HG03097 (cell line): ENCODE measurements at regions not wholly inside any gene's neighbourhood (a gene's known extent, or its start where the extent isn't known, plus 50 kb on each side); places are given as distances from the start of the nearest gene placed in this dataset.
"Not testable (repeated sequence)": the region's sequence is repeated elsewhere in the genome, so short reads cannot be mapped to it uniquely, and the experiment has no call there.

Experiments used
- ATAC-seq: cut with Tn5 transposase; IDR thresholded peaks from one replicate; pipeline ENCODE4 v1.9.1; 2021; ENCODE audit not compliant: unreplicated experiment, low FRiP score

GRCh38 chr16:22705799-22706198, 108.2 kb upstream of the HS3ST2 start:
- ATAC-seq = no peak

GRCh38 chr16:22710326-22710725, 103.6 kb upstream of the HS3ST2 start:
- ATAC-seq = no peak

GRCh38 chr16:22711847-22712246, 102.1 kb upstream of the HS3ST2 start:
- no peak for ATAC-seq

DNA sequence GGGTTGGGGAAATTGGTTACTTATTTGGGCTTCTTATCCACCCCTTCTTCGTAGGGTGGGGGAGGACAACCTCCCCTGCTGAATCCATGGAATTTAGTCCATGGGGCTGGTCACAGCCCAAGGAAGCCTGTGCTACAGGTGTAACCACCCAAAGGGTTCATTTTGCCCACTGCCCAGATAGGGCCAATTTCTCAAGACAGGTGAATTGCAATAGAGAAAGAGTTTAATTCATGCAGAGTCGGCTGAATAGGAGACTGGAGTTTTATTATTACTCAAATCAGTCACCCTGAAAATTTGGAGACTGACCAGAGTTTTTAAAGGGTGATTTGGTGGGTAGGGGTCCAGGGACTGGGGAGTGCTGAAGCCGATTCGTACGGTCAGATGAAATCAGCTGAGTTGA, 101.5 kb upstream of the HS3ST2 start:
- ATAC-seq = no peak

- not testable (repeated sequence) for ATAC-seq
Observed at GRCh38 chr16:22718598-22718997, 95.4 kb upstream of the HS3ST2 start.

GRCh38 chr16:22719945-22720344, 94.0 kb upstream of the HS3ST2 start:
- no peak for ATAC-seq

DNA sequence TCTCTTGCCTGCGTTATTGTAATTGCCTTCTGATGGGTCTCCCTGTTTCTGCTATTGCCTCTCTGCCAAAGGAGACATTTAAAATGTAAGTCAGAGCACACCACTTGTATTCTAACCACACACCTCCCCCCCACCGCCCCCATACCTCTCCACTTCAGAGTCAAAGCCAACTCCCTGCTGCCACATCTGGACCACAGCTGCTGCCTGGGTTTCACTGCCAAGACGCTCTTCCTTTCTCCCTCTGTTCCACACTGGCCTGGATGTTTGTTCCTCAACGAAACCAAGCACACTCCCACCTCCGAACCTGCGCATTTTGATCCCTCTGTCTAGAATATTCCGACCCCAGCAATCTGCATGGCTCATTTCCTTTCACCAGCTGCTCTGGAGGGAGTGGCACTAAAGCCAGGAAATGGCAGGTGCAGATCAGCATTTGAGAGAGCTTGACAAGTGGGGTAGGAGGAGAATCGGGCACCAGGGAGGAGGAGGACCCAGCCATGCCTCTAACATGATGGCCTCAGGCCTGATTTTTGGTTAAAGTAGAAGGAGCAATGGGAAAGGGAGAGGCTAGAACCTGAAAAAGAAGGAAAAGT, 92.4 kb upstream of the HS3ST2 start:
- ATAC-seq = no peak

DNA sequence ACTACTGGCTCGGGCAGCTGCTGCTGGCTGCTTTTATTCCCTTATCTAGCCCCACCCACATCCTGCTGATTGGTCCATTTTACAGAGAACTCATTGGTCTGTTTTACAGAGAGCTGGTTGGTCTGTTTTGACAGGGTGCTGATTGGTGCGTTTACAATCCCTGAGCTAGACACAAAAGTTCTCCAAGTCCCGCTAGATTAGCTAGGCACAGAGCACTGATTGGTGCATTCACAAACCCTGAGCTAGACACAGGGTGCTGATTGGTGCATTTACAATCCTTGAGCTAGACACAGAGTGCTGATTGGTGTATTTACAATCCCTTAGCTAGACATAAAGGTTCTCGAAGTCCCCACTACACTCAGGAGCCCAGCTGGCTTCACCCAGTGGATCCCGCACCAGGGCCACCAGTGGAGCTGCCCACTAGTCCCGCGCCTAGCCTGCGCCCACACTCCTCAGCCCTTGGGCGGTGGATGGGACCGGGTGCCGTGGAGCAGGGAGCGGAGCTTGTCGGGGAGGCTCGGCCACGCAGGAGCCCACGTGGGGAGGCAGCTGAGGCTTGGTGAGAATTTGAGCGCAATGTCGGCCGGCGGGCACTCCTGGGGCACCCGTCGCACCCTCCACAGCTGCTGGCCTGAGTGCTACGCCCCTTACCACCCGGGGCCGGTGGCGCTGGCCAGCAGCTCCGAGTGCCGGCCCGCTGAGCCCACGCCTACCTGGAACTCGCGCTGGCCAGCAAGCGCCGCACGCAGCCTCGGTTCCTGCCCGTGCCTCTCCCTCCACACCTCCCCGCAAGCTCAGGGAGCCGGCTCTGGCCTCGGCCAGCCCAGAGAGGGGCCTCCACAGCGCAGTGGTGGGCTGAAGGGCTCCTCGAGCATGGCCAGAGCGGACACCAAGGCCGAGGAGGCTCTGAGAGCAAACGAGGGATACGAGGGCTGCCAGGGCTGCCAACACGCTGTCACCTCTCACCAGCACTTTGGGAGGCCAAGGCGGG, 91.1 kb upstream of the HS3ST2 start:
- not testable (repeated sequence) for ATAC-seq

GRCh38 chr16:22726868-22727267, 87.1 kb upstream of the HS3ST2 start:
- no peak for ATAC-seq

- ATAC-seq = no peak
Observed at GRCh38 chr16:22727285-22728166, 86.4 kb upstream of the HS3ST2 start.

DNA sequence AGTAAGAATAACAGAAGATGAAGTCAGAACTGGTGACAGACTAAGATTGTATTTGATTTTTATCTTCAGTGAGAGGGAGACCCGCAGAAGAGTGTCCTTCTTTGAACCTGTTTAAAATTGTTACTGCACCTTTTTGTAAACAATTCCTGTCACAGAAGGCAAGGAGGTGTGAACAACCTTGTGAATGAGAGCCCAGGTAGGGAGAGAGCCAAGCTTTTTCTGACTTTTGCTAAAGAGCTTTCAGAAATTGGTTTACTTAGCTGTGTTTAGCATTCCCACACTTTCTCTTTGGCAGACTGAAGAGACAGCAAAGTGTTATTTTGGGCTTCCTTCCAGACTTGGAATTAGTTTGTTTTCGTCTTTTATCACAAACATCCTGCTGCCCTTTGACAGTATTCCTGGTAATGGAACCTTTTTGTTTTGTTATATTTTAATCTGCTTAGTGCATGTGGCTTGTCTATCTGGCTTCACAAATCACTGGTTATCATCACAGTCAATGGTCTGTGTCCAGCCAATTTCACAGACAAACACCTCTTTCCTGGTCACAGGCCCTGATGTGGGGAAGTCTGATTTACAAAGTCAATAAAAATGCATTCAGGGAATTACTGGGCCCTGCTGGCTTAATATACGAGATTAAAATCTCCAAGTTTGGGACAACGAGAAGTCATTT, 85.7 kb upstream of the HS3ST2 start:
- ATAC-seq = no peak

GRCh38 chr16:22732400-22732799, 81.6 kb upstream of the HS3ST2 start:
- no peak for ATAC-seq

DNA sequence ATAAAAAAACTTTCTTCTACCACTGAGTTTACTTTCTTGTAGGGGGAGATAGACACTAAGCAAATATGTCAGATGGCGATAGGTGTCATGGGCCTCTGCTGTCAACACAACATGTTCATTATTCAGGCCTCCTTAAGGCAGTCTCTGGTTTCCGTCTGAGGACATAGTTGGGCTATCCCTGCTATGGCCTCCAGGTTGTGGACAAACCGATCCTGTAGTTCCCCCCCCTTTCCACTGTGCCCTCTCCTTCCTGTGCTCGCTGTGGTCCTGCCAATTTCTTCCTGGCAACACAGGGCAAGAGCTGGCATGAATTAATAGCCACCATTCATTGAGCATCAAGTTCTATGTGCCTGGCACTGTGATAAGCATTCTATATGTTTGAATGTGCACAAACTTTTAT, 81.0 kb upstream of the HS3ST2 start:
- ATAC-seq = no peak

- no peak for ATAC-seq
Observed at GRCh38 chr16:22734368-22734767, 79.6 kb upstream of the HS3ST2 start.

DNA sequence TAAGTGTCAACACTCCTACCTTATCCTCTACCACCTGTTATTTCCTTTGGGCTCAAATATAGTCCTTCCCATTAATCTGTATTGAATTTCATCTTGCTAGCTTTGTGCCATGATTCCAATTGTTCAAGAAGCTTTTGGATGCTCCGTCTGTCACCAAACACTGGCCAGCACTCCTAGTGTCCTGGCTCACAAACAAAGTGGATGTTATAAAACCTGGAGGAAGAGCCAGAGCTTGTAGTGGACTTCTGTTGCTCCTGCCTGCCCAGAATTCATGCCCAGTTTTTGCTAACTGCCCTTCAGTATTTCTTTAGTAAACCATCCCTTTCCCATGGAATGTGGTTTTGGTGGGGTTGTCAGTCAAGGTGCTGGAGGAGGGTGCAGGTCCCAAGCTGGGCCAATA, 77.2 kb upstream of the HS3ST2 start:
- ATAC-seq = no peak

- ATAC-seq = no peak
Observed at GRCh38 chr16:22739077-22739476, 74.9 kb upstream of the HS3ST2 start.

GRCh38 chr16:22743401-22743800, 70.6 kb upstream of the HS3ST2 start:
- no peak for ATAC-seq

DNA sequence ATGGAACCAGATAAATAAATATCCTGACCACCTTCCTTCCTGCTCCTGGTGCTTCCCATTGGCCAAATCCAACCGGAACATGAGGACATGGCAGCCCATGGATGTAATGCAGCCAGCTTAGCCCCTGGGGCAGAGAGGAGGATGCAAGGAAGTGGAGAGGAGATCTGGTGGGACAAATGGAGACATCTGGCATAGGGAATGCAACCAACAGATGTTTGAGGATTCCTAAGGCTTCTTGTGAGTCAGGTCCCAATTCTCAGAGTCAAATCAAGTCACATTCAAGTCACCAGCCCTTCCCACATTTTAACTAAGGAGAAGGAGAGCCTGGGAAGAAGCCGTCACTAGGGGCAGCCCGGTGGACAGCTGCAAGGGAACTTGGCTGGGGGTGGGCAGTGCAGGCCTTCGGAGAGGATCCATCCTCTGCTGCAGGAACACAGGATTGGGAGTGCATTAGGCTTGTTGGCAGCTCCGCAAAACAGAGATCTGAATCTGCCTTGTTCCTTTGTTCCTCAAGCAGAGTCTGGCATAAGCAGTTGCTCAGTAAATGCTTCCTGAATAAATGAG, 62.8 kb upstream of the HS3ST2 start:
- ATAC-seq = no peak

DNA sequence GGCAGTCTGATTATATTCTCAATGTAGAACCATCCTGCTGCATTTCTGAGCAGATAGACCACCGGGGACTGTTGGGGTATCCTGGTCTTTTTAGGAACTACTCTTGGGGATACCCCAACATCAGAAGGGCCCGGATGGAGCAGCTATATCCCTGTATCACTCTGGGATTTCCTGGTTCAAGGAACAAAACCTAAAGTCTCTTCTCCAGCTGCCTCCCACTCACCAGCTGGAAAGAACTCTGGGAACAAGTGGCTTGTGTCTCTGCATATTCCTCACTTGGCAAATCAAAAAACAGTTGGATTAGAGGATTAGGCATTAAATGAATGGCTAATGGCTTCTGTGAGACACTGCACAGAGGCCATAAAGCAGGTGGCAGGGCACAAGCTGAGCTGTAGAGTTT, 62.3 kb upstream of the HS3ST2 start:
- ATAC-seq = no peak

GRCh38 chr16:22753451-22753850, 60.5 kb upstream of the HS3ST2 start:
- no peak for ATAC-seq
